GM18502 (cell line): ENCODE measurements at regions not wholly inside any gene's neighbourhood (a gene's known extent, or its start where the extent isn't known, plus 50 kb on each side); places are given as distances from the start of the nearest gene placed in this dataset.
"Not testable (repeated sequence)": the region's sequence is repeated elsewhere in the genome, so short reads cannot be mapped to it uniquely, and the experiment has no call there.

Experiments used
- ATAC-seq: cut with Tn5 transposase; IDR thresholded peaks from one replicate; pipeline ENCODE4 v1.9.1; 2021; ENCODE audit warnings: mild to moderate bottlenecking; ENCODE audit not compliant: unreplicated experiment, poor library complexity

DNA sequence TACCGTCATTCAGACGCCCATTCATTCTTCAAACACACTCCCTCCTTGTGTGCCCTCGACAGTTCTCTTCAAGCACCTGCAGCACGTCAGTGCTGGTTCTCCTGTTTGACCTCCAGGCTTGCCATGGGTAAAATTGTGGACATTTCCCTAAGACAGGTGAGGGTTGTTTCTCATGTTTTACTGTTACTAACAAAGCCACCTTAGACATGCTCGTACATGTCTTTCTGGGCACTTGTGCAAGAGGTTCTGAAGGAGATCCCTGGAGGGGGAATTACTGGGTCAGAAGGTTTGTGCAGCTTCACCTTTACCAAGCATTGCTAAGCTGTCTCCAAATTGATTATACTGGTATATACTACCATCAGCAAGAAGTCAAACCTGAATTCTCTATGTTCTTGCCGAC, 189.7 kb upstream of the TMEM45B start:
- no peak for ATAC-seq

GRCh38 chr11:129631201-129631600, 184.4 kb upstream of the TMEM45B start:
- ATAC-seq: no peak

GRCh38 chr11:129636926-129637325, 178.7 kb upstream of the TMEM45B start:
- no peak for ATAC-seq

- no peak for ATAC-seq
These were observed 178.2 kb upstream of the TMEM45B start for GRCh38 chr11:129637473-129637872.

- no peak for ATAC-seq
These were observed 177.5 kb upstream of the TMEM45B start for GRCh38 chr11:129637983-129638776.

GRCh38 chr11:129639300-129639699, 176.3 kb upstream of the TMEM45B start:
- ATAC-seq: no peak

DNA sequence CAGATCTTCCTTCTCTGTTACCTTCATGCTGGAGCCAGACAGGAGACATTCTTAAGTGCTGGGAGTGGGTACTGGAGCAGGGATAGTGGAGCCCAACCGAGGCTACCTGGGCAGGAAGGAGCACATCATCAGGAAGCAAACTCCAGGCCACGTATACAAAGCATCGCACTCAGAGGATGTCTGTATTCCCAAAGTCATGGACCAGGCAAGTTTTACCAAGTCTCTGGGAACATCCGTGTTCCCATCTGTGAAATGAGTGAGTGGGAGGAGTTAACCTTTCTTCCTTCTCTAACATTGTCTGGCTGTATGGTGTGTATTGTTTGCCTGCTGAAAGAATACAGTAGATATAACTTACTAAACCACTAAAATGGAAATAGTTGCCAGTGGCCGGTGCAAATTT, 175.0 kb upstream of the TMEM45B start:
- no peak for ATAC-seq

GRCh38 chr11:129643031-129643721, 172.5 kb upstream of the TMEM45B start:
- no peak for ATAC-seq

- no peak for ATAC-seq
These were observed 171.3 kb upstream of the TMEM45B start for GRCh38 chr11:129644326-129644725.

DNA sequence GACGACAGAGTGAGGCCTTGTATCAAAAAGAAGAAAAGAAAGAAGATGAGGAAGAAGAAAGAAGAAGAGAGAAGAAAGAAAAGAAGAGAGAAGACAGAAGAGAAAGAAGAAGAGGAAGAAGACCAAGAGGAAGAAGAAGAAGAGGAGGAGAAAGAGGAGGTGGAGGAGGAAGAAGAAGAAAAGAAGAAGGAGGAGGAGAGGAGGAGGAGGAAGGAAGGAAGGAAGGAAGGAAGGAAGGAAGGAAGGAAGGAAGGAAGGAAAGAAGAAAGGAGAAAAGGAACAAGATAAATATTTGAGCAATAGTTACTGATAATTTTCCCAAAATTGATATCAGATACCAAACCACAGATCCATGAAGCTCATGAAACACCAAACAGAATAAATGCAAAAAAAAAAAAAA, 169.7 kb upstream of the TMEM45B start:
- no peak for ATAC-seq

- not testable (repeated sequence) for ATAC-seq
These were observed 165.6 kb upstream of the TMEM45B start for GRCh38 chr11:129650044-129650443.

GRCh38 chr11:129652835-129653234, 162.8 kb upstream of the TMEM45B start:
- ATAC-seq: no peak

GRCh38 chr11:129655247-129655832, 160.3 kb upstream of the TMEM45B start:
- ATAC-seq: no peak

DNA sequence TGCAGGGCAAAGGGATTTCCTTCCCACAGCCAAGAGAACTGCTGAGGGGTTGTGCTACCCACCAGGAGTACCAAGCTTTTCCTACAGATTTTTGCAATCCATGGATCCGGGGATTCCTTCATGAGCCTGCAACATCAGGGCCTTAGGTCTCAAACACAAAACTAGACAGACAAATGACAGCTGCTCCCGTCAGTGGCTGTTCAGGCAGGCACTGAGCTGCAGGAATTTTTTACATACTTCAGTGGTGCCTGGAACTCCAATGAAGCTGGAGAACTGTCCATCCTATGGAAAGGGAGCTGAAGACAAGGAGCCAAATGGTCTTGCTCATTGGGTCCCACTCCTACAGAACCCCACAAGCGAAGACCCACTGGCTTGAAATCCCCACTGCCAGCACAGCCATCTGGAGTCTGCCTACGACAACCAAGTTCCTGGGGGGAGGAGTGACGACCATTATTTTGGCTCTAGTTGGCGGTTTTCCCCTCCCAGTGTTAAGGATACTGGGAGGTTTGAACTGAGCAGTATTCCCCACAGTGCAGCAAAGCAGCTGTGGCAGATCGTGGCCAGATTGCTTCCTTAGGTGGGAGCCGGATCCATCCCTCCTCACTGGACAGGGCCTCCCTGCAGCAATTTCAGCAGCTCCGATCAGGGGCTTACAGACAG, 157.7 kb upstream of the TMEM45B start:
- no peak for ATAC-seq

- ATAC-seq: no peak
These were observed 157.2 kb upstream of the TMEM45B start for GRCh38 chr11:129658526-129658867.

- no peak for ATAC-seq
These were observed 134.7 kb upstream of the TMEM45B start for GRCh38 chr11:129680907-129681306.

GRCh38 chr11:129681344-129682114, 134.1 kb upstream of the TMEM45B start:
- ATAC-seq: no peak

DNA sequence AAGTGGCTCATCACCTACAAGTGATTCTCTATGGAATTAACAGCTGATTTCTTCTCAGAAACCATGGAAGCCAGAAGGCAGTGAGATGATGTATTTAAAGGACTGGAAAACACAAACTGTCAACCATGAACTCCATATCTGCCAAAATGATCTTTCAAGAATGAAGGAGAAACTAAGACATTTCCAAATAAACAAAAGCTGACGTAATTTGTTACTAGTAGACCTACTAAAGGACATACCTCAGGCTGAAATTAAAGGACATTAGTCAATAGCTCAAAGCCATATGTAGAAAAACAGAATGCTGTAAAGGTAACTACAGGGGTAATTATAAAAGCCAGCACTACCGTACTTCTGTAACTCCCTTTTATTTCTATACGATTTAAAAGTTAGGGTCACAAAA, 129.4 kb upstream of the TMEM45B start:
- ATAC-seq: no peak

DNA sequence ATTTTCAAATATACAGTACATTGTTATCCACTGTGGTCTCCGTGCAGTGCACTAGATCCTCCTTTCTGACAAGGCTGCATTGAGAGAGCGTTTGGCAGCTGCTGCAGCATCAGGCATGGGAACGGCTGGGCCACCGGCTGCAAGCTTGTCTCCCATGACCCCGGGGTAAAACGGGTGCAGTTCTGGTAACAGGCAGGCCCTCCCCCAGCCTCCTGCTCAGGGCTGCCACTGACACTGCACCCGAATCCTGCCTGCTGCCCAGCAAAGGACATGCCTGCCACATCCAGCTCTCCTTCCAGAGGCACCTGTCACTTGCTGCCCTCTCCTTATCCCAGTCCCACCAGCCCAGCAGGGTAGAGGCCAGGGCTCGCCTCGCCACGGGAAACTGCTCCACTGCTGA, 124.5 kb upstream of the TMEM45B start:
- ATAC-seq: no peak

DNA sequence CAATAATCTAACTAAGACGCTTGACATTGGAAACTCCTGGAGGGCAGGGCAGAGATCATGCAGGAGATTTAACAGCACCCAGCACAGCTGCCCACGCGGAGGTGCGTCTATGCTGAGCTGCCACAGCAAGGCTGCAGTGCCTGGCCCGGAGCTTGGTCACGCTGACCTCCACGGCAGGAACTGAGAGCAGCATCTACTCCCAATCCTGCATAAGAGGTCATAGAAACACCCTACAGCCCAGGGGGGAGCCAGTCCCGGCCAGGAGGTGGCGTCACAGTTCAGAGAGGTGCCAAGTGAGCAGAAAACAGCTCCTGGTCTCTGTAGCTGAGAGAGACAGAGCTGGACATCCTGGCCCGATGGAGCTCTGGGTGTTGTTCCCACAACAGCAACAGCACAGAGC, 121.1 kb upstream of the TMEM45B start:
- no peak for ATAC-seq
